Hepatocyte (in vitro differentiated cells): ENCODE measurements at regions not wholly inside any gene's neighbourhood (a gene's known extent, or its start where the extent isn't known, plus 50 kb on each side); places are given as distances from the start of the nearest gene placed in this dataset.

Source experiments
- EZH2 ChIP-seq: fragments of 200-600 bp; sonication (generic); IDR thresholded peaks from 2 replicates; pipeline ENCODE4 v1.6.1; 2016; ENCODE audit warnings: antibody characterized with exemption, mild to moderate bottlenecking, borderline replicate concordance
- EZH2phosphoT487 ChIP-seq: fragments of 200-600 bp; sonication (generic); IDR thresholded peaks from one replicate; pipeline ENCODE4 v1.6.1; 2018; ENCODE audit warnings: antibody characterized with exemption, mild to moderate bottlenecking, low read depth, moderate library complexity; ENCODE audit not compliant: unreplicated experiment, severe bottlenecking
- TF ChIP-seq, protein P1 (sequence below): fragments of 200-600 bp; sonication (generic); IDR thresholded peaks from 2 replicates; pipeline ENCODE4 v1.5.1; 2016; ENCODE audit warnings: antibody characterized with exemption, mild to moderate bottlenecking; ENCODE audit not compliant: poor library complexity

DNA sequence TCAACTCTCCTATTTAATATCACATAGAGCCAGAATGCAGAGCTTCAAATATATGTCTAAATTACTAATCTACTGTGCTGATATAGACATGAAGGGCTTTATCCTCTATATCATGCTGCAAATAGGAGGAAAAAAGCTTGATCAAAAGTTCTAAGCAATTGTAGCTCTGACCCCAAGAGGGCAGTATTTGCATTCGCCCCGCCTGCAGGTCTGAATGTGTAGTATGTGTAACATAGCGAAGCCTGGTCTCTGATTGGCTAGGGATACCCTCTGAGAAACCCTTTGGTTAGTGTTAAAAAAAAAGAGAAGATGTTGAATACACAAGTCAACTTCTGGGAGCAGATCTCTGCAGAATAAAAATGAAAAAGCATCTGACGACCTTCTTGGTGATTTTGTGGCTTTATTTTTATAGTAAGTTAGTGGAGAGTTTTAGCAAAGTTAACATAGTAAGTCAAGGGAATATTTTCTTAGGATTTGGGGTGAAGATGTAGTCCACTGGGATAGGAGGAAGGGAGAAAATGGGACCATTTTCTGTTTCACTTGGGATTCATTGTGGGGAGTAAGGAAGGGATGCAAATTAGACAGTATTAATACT lies 151.6 kb upstream of the OR4E1 start:
- TF ChIP-seq EZH2, result no peak
- TF ChIP-seq, protein P1, sequence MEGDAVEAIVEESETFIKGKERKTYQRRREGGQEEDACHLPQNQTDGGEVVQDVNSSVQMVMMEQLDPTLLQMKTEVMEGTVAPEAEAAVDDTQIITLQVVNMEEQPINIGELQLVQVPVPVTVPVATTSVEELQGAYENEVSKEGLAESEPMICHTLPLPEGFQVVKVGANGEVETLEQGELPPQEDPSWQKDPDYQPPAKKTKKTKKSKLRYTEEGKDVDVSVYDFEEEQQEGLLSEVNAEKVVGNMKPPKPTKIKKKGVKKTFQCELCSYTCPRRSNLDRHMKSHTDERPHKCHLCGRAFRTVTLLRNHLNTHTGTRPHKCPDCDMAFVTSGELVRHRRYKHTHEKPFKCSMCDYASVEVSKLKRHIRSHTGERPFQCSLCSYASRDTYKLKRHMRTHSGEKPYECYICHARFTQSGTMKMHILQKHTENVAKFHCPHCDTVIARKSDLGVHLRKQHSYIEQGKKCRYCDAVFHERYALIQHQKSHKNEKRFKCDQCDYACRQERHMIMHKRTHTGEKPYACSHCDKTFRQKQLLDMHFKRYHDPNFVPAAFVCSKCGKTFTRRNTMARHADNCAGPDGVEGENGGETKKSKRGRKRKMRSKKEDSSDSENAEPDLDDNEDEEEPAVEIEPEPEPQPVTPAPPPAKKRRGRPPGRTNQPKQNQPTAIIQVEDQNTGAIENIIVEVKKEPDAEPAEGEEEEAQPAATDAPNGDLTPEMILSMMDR, result peak; percentile 45
- TF ChIP-seq EZH2phosphoT487, result no peak
